ENCODE measurements at regions not wholly inside any gene's neighbourhood (a gene's known extent, or its start where the extent isn't known, plus 50 kb on each side); places are given as distances from the start of the nearest gene placed in this dataset.

DNA sequence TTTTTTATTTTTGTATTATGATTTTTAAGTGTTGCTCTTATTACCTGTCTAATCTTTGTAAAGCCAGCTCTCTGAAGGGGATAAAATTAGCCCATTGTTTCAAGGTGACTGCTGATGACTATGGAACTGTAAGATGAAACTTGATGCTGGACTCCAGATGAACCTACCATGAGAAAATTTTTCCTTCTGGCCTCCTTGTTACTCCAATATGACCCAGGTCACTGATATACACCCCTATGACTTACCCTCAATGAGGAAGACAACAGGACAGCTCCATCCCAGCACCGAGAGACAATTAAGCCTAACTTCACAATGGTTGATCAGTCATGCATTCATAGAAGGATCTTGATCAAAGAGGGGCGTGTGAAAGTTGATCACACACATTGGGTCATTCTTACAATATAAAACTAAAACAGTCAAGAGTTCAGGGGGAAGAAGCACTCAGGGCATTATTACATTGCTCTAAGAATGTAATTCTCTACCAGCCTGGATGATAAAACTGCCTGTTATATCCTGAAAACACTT, 230.8 kb upstream of the AGTR2 start:
- Mint-ChIP-seq H3K4me1 (no peaks in the 10 kb centered on the region), H3K27me3 (no peaks in the 10 kb centered on the region), H3K9me3 (ENCODE audit: low read depth) (peaks cover 2% of the 10 kb centered on the region), H3K27ac (no peak overlapping the region), H3K4me3 (no peak overlapping the region), H3K36me3 (no peaks in the 10 kb centered on the region)
- ATAC-seq (no peak), DNase-seq (no peak)
- CTCF ChIA-PET: no interaction called here

DNA sequence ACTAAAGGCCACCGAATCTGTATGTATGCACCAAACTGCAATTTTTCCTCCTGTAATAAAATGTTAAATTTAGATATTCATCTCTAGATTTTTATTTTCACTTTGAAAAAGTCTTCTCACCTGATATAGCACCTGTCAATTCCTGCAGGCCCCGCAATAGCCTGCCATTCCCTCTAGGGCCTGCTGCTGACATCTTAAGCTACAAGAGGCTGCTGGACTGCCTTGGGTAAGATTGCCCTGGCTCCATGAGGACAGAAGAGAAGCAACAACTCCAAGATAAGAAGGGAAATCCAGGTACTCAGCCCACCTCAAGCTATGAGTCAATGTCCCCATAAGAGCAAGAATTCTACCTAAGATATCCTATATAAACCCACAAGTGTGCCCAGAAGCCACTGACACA, 230.2 kb upstream of the AGTR2 start:
- H3K9me3 Mint-ChIP-seq (ENCODE audit: low read depth): peaks cover 2% of the 10 kb centered on the region
- no peak overlapping the region for H3K4me3 Mint-ChIP-seq
- no peaks in the 10 kb centered on the region for H3K4me1 Mint-ChIP-seq
- H3K27me3 Mint-ChIP-seq: no peaks in the 10 kb centered on the region
- H3K36me3 Mint-ChIP-seq: no peaks in the 10 kb centered on the region
- no peak overlapping the region for H3K27ac Mint-ChIP-seq
- DNase-seq (no peak), ATAC-seq (no peak)
- CTCF ChIA-PET: no interaction called here

DNA sequence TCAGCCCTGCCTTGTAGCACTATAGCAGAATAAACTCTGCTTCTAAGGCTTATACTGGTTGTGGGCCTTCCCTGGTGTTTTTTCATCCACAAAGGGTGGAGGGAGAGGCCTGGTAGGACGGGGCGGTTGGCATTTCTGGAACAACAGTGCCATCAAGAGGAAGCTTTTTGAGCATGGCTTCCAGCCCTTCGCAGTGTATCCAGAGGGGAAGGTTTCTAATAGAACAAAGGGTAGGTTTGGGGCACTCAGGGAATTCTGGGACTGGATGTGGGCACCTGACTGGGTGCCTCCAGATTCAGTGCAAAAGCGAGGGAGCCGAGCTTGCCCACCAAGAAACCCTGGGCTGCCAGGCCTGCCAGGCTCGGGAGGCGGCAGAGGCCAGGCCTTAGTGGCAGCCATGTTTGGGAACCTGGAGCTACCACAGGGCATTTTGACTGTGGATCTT, 229.6 kb upstream of the AGTR2 start:
- CTCF ChIA-PET: no interaction called here
- DNase-seq (no peak), ATAC-seq (no peak)
- no peak overlapping the region for H3K27ac Mint-ChIP-seq
- H3K36me3 Mint-ChIP-seq: no peaks in the 10 kb centered on the region
- peaks cover 2% of the 10 kb centered on the region for H3K9me3 Mint-ChIP-seq (ENCODE audit: low read depth)
- no peaks in the 10 kb centered on the region for H3K4me1 Mint-ChIP-seq
- no peaks in the 10 kb centered on the region for H3K27me3 Mint-ChIP-seq
- no peak overlapping the region for H3K4me3 Mint-ChIP-seq

DNA sequence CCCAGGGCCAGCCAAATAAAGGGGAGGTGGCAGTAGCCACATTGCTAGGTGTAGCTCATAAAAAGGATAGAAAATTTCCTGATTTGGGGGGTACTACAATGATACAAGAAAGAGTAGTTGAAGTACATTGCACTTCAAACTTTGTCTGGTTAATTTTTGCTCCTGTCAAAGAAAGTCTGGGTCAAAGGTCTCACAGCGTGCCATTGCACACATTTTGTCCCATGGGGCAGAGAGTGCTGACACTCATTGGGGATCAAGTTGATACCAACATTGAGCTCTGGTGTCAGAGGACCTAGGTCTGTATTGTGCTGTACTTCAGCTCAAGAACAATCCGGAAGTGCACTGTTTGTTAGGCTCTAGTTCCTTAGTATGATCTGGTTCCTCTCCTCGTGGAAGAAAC, 229.2 kb upstream of the AGTR2 start:
- no peak overlapping the region for H3K4me3 Mint-ChIP-seq
- DNase-seq (no peak), ATAC-seq (no peak)
- H3K9me3 Mint-ChIP-seq (ENCODE audit: low read depth): peaks cover 2% of the 10 kb centered on the region
- no peaks in the 10 kb centered on the region for H3K27me3 Mint-ChIP-seq
- H3K4me1 Mint-ChIP-seq: no peaks in the 10 kb centered on the region
- CTCF ChIA-PET: no interaction called here
- no peaks in the 10 kb centered on the region for H3K36me3 Mint-ChIP-seq
- no peak overlapping the region for H3K27ac Mint-ChIP-seq

DNA sequence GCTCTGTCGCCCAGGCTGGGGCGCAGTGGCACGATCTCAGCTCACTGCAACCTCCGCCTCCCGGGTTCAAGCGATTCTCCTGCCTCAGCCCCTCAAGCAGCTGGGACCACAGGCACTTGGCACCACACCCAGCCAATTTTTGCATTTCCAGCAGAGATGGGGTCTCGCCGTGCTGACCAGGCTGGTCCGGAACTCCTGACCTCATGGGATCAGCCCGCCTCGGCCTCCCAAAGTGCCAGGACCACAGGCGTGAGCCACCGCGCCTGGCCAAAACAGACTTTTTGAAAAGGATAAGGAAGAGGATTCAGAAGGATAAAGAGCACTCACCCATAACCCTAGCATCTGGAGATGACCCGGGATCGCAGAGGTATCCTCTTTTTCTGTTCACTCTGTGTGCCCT, 224.5 kb upstream of the AGTR2 start:
- Mint-ChIP-seq H3K9me3 (ENCODE audit: low read depth) (peaks cover 3% of the 10 kb centered on the region), H3K4me3 (no peak overlapping the region), H3K4me1 (no peaks in the 10 kb centered on the region), H3K36me3 (no peaks in the 10 kb centered on the region), H3K27ac (no peak overlapping the region), H3K27me3 (no peaks in the 10 kb centered on the region)
- ATAC-seq (no peak), DNase-seq (no peak)
- CTCF ChIA-PET: no interaction called here

DNA sequence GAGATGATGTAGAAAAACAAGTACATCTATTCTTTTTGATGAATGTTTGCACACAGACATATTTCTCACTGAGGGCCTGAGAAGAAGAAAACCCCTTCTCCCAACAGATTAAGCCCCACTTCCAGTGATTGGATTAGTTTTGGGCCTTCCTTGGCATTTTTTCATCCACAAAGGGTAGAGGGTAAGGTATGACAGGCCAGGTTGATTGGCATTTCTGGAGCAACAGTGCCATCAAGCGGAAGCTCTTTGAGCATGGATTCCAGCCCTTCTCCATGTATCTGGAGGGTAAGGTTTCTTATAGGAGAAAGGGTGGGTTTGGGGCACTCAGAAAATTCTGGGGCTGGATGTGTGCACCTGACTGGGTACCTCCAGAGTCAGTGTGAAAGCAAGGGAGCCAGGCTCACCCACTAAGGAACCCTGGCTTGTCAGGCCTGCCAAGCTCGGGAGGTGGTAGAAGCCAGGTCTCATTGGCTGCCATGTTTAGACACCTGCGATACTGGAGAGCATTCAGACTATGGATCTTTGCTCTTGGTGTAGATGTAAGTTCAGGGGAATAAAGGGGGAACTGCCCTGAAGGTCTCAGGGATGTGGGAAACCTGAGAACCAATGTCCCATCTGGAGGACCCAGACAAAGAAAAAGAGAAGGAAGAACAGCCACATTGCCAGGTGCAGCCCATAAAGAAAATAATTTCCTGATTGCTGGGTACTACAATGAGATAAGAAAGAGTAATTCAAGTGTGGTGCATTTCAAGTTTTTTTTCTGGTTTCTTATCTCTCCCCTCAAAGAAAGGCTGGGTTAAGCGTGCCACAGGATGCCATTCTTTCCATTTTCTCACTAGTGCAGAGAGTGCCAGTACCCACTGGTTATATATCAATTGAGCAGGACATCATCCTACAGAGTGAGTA, 222.3 kb upstream of the AGTR2 start:
- H3K36me3 Mint-ChIP-seq: no peaks in the 10 kb centered on the region
- CTCF ChIA-PET: no interaction called here
- no peak for DNase-seq
- H3K9me3 Mint-ChIP-seq (ENCODE audit: low read depth): peaks cover 6% of the 10 kb centered on the region
- no peaks in the 10 kb centered on the region for H3K27me3 Mint-ChIP-seq
- H3K4me3 Mint-ChIP-seq: no peak overlapping the region
- no peaks in the 10 kb centered on the region for H3K4me1 Mint-ChIP-seq
- H3K27ac Mint-ChIP-seq: no peak overlapping the region
- no peak for ATAC-seq

DNA sequence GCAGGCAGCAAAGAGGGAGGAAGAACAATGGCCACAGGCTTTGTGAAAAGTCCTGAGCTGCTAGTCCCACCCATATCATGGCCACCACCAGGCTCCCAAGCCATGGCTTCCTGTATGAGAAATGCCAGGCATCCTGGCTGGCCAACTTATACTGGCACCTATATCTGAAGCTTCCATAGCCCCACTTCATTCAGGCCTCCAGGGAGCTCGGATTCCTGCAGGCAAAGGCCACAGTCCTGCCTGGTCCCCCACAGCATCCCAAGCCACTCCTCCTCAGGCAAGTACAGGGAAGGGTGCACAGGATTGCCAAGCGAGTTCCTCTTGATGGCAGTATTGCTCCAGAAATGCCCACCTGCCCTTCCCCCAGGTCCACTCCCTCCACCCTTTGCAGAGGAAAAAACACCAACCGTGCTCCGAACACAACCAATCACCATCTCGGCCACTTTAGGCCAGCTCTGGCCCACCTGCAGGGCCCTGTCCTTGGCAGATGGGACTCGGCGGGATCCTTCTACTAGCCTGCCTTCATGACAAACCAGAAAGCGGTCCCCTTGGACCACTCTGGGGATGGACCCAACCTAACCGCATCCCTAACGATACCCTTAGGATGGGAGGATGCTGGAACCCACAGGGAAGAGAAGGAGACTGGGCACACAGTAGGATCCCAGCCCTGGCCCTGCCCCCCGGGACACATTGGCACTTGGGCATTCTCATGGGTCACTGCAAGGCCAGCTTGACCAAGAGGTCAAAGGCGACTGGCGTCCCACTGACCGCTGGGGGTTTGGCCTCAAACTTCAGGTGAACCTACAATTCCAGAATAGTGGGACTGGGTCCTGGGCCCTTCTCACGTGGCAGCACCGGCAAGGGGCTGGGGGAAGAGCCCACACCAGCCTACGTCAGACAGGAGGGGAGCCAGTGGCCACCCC, 220.4 kb upstream of the AGTR2 start:
- H3K36me3 Mint-ChIP-seq: no peaks in the 10 kb centered on the region
- no peaks in the 10 kb centered on the region for H3K4me1 Mint-ChIP-seq
- CTCF ChIA-PET: no interaction called here
- no peak overlapping the region for H3K27ac Mint-ChIP-seq
- ATAC-seq (no peak), DNase-seq (no peak)
- H3K9me3 Mint-ChIP-seq (ENCODE audit: low read depth): peaks cover 3% of the 10 kb centered on the region
- H3K27me3 Mint-ChIP-seq: no peaks in the 10 kb centered on the region
- H3K4me3 Mint-ChIP-seq: no peak overlapping the region

GRCh38 chrX:115952417-115953092, 218.0 kb upstream of the AGTR2 start:
- Mint-ChIP-seq H3K9me3 (ENCODE audit: low read depth) (peaks cover 3% of the 10 kb centered on the region), H3K4me1 (no peaks in the 10 kb centered on the region), H3K36me3 (no peaks in the 10 kb centered on the region), H3K27me3 (no peaks in the 10 kb centered on the region), H3K27ac (no peak overlapping the region), H3K4me3 (no peak overlapping the region)
- DNase-seq: no peak
- CTCF ChIA-PET: no interaction called here
- ATAC-seq: no peak

DNA sequence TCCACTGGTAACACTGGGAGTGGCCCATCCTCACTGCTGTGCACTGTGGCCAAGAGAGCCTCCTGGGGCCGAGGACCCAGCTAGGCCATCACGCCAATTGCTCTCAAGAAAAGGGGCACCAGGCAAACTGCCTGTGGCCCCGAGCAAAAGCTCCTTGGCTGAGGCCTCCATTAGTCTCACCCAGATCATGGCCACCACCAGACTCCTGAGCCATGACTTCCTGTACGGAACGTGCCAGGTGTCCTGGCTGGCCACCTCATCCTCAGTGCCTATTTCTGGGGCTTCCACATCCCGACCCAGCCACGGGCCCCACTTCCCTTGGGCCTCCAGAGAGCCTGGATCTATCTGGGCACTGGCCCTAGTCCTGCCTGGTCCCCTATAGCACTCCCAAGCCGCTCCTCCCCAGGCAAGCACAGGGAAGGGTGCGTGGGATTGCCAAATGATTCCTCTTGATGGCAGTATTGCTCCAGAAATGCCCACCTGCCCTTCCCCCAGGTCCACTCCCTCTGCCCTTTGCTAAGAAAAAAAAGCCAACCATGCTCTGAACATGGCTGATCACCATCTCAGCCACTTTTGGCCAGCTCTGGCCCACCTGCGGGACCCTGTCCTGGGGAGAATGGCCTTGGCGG, 212.6 kb upstream of the AGTR2 start:
- Mint-ChIP-seq H3K27ac (no peak overlapping the region), H3K4me1 (no peaks in the 10 kb centered on the region), H3K36me3 (no peaks in the 10 kb centered on the region), H3K4me3 (no peak overlapping the region), H3K27me3 (no peaks in the 10 kb centered on the region), H3K9me3 (ENCODE audit: low read depth) (no peaks in the 10 kb centered on the region)
- CTCF ChIA-PET: no interaction called here
- ATAC-seq (no peak), DNase-seq (no peak)

- ATAC-seq (no peak), DNase-seq (no peak)
- Mint-ChIP-seq H3K9me3 (ENCODE audit: low read depth) (no peaks in the 10 kb centered on the region), H3K4me3 (no peak overlapping the region), H3K27ac (no peak overlapping the region), H3K27me3 (no peaks in the 10 kb centered on the region), H3K4me1 (no peaks in the 10 kb centered on the region), H3K36me3 (no peaks in the 10 kb centered on the region)
- CTCF ChIA-PET: no interaction called here
Measured at GRCh38 chrX:115958687-115959359, 211.7 kb upstream of the AGTR2 start.

DNA sequence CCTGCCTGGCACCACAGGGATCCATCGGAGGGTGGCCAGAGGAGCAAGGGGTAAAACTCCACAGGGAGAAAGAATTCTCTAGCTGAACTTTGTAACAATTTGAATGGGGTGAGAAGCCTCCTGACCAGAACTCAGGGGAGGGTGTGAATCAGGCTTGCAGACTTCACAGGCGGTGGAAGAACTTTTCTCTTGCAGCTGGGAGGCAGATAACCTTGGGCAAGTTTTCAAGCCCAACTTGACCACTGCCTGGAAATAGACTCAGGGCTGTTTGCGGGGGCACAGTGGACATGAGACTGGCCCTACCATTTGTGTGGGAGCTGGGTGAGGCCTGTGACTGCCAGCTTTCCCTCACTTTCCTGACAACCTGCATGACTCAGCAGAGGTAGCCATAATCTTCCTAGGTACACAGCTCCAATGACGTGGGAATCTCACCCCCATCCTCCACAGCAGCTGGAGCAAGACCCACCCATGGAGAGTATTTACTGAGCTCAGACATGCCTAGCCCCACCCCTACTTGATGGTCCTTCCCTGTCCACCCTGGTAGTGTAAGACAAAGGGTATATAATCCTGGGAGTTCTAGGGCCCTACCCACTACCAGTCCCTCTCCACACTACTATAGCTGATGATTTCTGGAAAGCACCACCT, 210.0 kb upstream of the AGTR2 start:
- Mint-ChIP-seq H3K4me1 (no peaks in the 10 kb centered on the region), H3K27me3 (no peaks in the 10 kb centered on the region), H3K27ac (no peak overlapping the region), H3K36me3 (no peaks in the 10 kb centered on the region), H3K4me3 (no peak overlapping the region), H3K9me3 (ENCODE audit: low read depth) (no peaks in the 10 kb centered on the region)
- no peak for ATAC-seq
- CTCF ChIA-PET: no interaction called here
- DNase-seq: no peak

DNA sequence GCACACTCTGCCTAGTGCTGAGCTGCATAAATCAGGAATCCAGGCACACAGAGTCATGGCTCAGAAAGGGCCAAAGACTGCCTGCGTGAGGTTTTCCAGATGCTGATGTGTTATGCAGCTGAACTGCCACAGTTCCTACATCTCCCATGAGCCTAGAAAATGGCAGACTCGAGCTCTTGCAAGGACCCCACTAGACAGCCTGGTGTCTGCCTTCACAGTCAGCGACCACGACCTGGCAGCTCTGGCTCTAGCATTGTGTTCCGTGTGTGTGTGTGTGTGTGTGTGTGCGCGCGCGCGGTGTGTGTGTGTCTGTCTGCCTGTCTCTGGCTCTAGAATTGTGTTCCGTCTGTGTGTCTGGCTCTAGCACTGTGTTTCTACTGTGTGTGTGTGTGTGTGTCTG, 203.6 kb upstream of the AGTR2 start:
- ATAC-seq (no peak), DNase-seq (no peak)
- Mint-ChIP-seq H3K9me3 (ENCODE audit: low read depth) (no peaks in the 10 kb centered on the region), H3K27me3 (no peaks in the 10 kb centered on the region), H3K27ac (no peak overlapping the region), H3K4me1 (no peaks in the 10 kb centered on the region), H3K4me3 (no peak overlapping the region), H3K36me3 (no peaks in the 10 kb centered on the region)
- CTCF ChIA-PET: no interaction called here

Measured in activated CD8-positive, alpha-beta memory T cell treated with anti-CD3 and anti-CD28 coated beads, Interleukin-2, amount 10 ng/mL, durations not matched to agents 7 days and 5 days (primary cell).